Stimulated activated CD4-positive, alpha-beta T cell treated with anti-CD3 and anti-CD28 coated beads, Interleukin-12 subunit alpha, Interleukin-12 subunit beta, amount 100 ng/mL, for 24 hours (primary cell): ENCODE measurements at regions not wholly inside any gene's neighbourhood (a gene's known extent, or its start where the extent isn't known, plus 50 kb on each side); places are given as distances from the start of the nearest gene placed in this dataset.

Experiments
- DNase-seq, 2 experiments: peaks; one replicate each; pipeline ENCODE4 v3.0.0-alpha.2; 2020; ENCODE audit warnings: low read depth in 2 of 2

DNA sequence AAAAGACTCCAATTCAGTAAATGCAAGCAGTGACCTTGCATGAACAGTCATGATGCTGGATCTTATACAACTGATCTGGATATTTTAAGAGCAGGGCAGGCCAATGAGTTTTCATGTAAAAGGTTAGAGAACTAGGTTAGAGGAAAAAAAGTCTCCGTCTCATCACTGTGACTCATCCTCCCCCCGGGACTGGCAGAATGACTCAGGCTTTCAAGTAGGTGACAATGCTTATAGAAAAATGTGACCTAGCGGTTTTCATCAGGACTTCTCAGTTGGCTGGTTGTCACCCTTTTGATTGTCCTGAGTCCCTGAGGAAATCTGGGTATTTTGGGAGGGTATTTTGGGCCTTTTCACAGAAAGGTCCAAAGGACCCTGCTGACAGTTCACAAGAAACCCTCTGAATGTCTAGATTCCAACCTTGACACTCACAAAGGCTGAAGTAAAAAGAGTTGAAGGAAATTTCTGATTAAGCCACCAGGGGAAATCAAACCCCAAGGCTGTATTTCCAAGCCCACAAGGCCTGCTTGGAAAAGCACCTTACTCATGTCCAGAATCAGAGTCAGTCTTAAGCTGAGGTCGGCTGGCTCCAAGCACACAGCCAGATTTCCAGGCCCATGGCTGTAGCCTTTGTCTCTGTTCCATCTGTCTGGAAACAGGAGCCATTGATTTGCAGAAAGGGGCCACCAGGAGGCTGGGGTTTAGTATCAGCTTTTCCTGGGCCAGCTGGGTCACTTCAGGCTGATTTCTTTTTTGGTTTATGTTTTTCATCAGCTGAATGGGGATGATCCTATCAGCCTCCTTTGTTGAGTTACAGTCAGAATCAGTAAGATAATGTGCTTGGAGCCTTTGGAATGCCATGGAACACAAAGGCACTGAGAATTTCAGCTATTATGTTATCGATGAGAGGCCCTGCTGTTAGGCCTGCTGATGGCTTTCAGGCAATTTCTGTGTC is 226.4 kb upstream of the HABP2 start:
- DNase-seq, result peak; percentile 3 to 41

GRCh38 chr10:113329121-113329596 is 223.7 kb upstream of the HABP2 start:
- no peak for DNase-seq

GRCh38 chr10:113331961-113332360 is 220.9 kb upstream of the HABP2 start:
- DNase-seq, result no peak

- DNase-seq, result no peak
These were observed 219.5 kb upstream of the HABP2 start for GRCh38 chr10:113333313-113333712.

GRCh38 chr10:113335592-113335991 is 217.3 kb upstream of the HABP2 start:
- DNase-seq, result no peak

- no peak for DNase-seq
These were observed 216.2 kb upstream of the HABP2 start for GRCh38 chr10:113336549-113337130.

- DNase-seq, result no peak
These were observed 215.7 kb upstream of the HABP2 start for GRCh38 chr10:113337142-113337541.

DNA sequence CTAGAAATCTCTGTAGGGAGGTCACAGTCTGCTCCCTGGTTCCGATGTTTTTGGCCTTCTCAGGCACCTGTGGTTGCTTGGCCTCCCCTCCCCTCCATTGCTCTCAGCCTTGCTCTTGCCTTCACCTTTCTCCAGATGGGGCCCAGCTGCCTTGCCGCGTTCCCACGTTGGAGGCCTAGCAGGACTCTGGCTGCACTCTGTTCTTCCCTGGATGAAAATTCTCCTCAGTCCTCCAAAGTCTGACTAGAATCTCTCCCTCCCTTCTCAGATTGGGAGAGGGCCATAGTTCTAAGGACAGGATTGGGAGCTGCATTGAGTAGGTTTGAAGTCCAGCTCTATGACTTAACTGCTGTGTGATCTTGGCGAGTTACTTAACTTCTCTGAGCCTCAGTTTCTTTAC is 213.7 kb upstream of the HABP2 start:
- no peak for DNase-seq

GRCh38 chr10:113340282-113340681 is 212.6 kb upstream of the HABP2 start:
- DNase-seq, result no peak

DNA sequence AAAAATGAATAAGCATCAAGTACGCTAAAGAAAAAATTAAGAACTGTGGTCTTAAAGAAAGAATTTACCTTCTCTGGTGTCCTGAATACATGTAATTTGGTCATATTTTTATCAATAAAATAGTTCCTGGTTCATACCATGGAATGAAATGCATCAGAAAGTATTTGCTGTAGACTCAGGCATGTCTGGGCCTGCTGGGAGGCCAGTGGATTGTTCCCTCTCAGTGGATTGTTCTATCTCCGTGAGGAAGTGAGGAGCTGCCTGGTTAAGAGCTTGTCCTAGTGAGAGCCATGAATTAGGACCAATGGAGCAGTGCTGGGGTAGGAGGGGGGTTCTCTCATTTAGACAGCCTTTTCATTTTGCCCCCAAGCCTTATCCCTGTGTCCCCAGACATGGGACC is 211.7 kb upstream of the HABP2 start:
- DNase-seq, result no peak

DNA sequence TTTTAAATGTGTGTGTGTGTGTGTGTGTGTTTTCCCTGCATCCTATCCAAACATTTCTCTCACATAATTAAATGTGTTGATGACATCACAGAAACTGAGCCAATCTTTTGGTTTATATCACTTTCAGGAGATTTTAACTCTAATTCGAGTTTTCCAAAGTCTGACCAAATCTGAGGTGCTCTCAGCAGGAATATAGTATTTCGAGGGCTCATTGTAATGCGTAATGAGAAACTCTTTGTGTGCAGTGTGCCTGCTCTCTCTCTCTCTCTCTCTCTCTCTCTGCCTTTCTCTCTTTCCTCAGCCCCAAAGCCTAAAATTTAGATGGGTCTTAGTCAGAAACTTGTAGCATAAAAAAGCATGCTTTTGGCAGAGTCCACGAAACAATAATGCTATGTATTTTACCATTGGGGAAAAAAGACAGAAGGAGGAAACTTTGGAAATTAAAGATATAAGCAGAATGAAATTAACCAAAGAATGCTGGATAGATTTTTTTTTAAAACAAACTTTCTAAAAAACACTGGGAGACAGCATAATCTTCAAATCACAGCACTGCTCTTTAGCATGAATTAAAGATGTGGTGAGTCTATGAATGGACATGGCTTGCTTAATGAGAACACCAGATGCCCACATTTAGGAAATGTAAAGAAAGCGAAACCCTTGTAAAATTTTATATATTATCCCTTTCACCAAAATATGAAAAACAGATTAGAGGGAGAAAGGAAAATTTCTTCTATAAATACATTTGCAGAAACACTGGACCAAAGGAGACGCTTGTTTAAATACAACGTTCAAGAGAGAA is 206.8 kb upstream of the HABP2 start:
- no peak for DNase-seq

- DNase-seq, result no peak
These were observed 205.3 kb upstream of the HABP2 start for GRCh38 chr10:113347508-113347907.

- no peak for DNase-seq
These were observed 204.2 kb upstream of the HABP2 start for GRCh38 chr10:113348694-113349093.

GRCh38 chr10:113350311-113351040 is 202.4 kb upstream of the HABP2 start:
- DNase-seq, result no peak

DNA sequence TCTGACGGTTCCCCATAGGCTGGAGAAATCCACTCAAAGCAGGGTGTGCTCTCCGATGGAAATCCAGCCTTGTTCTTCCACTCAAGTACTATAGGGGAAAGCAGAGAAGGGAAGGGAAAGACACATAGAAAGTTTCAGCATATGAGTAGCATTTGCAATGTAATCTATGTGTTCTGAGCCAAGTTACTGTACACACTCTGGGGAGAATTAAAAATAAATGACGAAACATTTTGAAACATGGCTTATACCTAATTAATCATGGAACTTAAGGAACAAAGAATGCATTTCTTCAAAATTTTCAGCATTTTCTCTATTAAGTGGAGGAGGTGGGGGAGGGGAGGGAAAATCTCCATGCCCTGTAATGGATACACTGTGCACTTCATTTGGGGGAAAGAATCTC is 198.1 kb upstream of the HABP2 start:
- no peak for DNase-seq

- no peak for DNase-seq
These were observed 195.8 kb upstream of the HABP2 start for GRCh38 chr10:113356794-113357680.

GRCh38 chr10:113357681-113358300 is 195.1 kb upstream of the HABP2 start:
- no peak for DNase-seq

- no peak for DNase-seq
These were observed 193.2 kb upstream of the HABP2 start for GRCh38 chr10:113359655-113360054.

DNA sequence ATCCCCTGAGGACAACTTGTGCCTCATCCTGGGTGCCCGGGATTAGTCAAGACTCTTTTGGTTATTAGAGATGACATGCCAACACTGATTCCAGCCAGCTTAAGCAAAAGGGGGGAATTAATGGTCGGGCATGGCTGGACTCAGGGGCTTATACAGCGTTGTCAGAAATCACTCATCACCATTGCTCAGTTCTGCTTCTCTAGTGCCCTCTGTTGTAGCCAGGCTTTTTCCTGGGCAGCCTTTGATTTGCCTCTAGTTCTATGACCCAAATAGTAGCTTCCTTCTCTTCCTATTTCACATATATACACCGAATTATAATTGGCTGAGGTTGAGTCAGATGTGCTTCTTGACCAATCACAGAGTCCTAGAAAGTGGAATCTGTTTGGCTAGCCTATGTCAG is 192.0 kb upstream of the HABP2 start:
- no peak for DNase-seq

DNA sequence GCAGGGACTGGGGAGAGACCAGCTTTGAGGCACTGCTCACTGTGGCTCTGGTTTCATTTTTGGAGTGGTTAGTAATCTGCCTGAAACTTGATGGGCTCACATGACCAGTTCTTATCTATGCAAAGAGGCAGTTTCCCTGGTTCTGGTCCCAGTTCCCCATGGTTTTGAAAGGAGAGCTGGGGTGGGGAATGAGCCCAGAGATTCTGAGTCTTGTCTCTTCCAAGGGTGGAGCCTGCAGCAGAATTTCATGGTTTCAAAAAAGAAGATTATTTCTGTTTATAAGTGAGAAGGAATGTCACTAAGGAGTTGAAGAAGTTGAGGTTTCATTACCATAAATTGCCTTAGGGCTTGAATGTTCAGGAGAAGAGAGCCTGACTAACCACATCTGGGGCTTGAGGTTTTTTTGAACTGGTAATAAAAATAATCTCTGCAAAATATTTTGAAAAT is 190.2 kb upstream of the HABP2 start:
- no peak for DNase-seq
